ENCODE measurements at regions not wholly inside any gene's neighbourhood (a gene's known extent, or its start where the extent isn't known, plus 50 kb on each side); places are given as distances from the start of the nearest gene placed in this dataset.
"Not testable (repeated sequence)": the region's sequence is repeated elsewhere in the genome, so short reads cannot be mapped to it uniquely, and the experiment has no call there.

DNA sequence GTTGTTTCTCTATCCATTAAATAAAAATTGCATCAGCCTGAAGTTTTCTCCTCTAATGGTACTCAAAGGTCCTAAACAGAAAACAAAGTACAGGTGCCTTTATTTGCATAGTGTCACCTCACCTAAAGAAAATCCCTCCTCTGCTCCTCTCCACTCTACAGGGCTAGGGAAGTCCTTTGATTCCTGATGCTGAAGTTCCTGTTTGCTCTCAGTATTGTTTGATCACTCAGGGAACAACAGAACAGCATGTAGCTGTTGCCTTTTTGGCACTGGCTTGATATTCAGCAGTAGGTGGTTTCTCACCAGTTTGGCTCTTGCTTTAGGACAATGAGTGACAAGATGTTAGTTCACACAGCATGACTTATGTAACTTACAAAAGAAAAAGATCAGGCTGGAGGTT, 156.2 kb upstream of the SLC7A11 start:
- DNase-seq (ENCODE audit: low read depth), result no peak

DNA sequence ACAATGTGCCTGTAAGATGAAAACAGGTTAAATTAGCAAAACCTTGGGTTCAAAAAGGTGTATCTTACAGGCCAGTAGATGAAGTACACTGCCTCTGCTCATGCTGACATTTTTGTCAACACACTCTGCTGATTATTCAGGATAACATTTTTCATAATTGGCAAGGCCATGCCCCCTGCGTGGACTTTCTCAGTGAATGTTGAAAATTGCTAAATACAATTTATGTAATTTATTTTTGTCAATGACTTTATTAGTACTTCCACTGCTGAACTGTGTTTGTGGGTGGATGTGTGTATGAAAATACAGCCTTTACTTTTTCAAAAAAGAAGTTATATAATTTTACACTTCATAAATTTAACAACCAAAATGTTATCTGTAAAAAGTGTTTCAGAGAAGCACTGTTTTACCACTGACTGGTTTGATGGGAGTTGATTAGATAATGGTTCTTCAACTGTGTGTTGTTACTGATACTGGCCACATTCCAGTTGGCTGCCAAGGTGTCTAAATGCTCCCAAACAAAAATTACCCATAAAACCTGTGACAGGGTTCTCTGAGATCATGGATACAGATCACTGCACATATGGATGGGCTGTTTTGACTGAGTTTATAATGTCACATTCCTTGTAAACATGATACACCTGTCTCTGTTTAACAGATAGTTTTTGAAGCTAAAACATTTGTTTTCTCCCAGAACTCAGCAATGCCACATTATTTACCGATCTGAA, 151.9 kb upstream of the SLC7A11 start:
- DNase-seq (ENCODE audit: low read depth), result no peak

DNA sequence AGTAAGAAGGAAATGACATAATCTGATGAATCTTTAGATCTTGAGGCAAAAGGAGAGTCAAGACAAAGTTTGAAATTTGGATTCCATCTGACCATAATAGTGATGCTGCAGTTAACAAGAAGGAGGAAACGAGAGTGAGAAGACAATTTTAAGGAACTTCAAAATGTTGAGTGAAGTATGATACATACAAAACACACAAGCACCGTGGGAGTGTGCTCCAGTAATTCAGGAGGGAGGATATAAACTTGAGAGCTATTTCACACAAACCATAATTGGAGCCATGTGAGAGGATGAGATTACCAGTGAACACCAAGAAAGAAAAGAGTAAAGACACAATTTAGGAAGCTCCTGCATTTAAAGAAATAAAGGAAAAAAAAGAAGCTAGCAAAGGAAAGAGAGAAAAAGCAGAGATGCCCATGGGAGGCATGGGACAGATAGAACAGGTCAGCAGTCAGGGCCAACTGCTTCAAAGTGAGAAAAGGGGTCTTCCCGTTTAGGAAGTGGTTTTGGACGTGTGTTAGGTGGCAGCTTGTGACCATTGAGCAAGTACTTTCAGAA, 150.7 kb upstream of the SLC7A11 start:
- no peak for DNase-seq (ENCODE audit: low read depth)

DNA sequence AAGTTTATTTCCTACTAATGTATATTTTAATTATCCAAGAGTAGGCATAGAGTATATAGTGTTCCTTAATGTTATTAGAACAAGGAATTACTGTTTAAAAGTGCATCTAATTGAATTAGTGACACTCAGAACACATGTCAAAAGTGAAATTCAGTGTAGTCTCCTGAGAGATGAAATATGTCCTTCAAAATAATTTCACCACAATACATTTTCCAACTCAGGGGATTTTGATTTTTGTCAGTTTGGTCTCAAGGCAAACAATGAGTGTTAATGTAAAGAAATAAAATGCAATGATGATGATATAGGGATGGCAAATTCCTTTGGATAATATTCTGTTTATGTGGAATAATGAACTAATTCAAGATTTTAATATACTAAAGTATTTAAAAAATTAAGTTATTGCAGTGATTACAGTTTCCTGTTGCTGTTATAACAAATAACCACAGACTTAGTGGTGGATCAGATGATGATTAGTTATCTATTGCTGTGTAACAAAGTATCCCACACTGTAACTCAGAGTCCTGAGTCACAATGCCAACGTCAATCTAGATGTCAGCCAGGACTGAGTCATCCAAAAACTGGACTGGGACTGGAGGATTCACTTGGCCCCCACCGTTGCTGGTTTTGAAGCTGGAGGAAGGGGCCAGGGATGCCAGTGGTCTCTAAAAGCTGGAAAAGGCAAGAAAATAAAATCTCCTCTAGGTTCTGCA, 148.0 kb upstream of the SLC7A11 start:
- no peak for DNase-seq (ENCODE audit: low read depth)

DNA sequence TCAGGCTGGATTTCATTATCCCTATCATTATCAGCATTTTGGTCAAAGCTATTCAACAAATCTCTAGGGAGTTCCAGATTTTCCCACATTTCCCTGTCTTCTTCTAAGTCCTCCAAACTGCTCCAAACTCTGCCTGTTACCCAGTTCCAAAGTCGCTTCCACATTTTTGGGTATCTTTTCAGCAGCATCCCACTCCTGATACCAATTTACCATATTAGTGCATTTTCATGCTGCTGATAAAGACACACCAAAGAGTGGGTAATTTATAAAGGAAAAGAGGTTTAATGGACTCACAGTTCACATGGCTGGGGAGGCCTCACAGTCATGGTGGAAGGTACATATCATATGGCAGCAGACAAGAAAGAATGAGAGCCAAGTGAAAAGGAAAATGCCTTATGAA, 132.8 kb upstream of the SLC7A11 start:
- no peak for DNase-seq (ENCODE audit: low read depth)

DNA sequence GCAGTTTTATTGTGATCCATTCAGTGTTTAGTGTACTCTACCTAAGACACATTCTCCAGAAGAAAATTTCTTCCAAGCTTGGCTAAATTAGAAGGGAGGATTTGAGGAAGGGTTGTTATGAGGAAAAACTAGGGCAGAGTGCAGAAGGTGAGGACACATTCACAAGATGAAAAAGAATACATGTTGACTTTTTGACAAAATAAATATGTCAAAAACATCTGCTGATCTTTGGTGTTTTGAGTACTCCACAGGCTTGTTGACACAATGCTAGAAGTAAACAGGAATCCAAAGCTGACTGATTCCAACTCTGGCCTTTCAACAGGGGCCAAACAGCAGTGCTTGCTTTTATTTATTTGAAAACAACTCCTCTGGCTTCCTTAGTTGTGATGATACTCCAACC, 125.8 kb upstream of the SLC7A11 start:
- no peak for DNase-seq (ENCODE audit: low read depth)

DNA sequence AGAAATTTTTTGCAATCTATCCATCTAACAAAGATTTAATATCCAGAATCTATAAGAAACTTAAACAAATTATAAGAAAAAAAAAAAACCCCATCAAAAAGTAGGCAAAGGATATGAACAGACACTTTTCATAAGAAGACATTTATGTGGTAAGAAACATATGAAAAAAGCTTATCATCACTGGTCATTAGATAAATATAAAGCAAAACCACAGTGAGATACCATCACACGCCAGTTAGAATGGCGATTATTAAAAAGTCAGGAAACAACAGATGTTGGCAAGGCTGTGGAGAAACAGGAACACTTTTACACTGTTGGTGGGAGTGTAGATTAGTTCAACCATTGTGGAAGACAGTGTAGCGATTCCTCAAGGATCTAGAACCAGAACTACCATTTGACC, 110.3 kb upstream of the SLC7A11 start:
- not testable (repeated sequence) for DNase-seq (ENCODE audit: low read depth)

DNA sequence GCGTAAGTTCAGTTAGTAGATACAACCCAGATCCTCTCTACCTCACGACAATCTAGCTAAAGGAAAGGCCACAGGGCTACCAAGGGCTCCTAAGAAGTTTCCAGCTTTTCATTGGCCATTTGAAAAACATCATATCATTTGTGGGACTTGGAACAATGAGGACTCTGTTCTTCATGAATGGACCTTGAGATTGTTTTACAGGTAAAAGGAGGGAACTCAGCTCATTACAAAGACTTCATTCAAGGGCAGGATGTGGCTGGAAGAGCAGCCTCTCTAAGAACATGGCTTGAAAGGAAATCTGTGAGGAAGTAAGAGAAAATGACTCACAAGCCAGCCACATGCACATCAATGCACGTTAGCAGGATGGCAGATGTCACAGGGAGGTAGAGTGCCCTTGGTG, 105.9 kb upstream of the SLC7A11 start:
- no peak for DNase-seq (ENCODE audit: low read depth)

DNA sequence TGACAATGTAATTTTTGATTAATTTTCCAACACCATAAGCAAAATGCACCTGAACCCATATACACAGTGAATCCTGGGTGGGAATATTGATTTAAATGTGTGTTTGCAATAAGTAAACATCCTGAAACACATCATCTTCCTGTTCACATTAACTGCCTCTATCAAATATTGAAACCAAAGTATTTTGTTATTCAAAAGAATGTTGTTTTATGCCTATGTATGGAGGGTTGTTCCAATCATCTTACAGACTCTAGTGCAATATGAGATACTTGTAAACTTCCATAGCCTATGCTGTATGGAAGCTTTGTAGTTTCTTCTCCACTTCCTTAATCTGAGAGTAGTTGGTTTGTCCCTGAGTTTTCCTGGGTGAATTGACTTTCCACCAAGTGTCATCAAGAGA, 105.4 kb upstream of the SLC7A11 start:
- no peak for DNase-seq (ENCODE audit: low read depth)

DNA sequence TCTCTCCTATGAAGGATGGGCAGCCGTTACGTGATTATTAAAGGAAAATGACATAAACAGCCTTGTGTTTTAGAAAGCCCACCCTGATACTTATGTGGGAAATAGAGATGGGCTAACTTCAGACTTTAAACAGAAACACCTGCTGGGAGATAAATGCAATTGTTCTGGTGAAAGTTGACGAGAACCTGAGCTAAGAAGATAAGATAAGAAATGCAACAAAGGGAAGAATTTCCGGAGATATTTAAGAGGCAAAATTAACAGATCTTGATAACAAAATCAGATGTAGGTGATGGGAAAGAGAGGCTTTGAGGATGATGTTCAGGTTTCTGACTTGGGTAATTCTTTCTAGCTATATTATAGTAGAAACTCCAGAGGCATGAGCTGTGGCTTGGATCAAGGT, 102.7 kb upstream of the SLC7A11 start:
- no peak for DNase-seq (ENCODE audit: low read depth)

DNA sequence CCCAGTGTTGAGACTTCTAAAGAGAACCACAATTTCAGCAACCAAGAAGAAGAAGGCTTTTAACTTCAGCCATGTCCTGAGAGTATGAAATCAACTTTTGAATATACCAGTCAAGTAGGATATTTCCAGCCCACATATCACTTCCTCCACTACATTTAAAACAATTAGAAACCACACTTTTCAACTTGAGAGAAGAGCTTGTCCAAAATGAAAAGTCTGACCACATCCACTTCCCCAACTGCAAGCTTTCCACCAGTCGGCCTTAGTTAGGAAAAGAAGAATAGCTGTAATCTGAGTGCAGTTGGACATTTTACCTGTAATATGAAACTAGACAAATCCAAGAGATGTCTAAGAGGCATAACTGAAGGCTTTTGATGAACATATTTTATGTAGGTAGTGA, 101.9 kb upstream of the SLC7A11 start:
- DNase-seq (ENCODE audit: low read depth), result no peak

DNA sequence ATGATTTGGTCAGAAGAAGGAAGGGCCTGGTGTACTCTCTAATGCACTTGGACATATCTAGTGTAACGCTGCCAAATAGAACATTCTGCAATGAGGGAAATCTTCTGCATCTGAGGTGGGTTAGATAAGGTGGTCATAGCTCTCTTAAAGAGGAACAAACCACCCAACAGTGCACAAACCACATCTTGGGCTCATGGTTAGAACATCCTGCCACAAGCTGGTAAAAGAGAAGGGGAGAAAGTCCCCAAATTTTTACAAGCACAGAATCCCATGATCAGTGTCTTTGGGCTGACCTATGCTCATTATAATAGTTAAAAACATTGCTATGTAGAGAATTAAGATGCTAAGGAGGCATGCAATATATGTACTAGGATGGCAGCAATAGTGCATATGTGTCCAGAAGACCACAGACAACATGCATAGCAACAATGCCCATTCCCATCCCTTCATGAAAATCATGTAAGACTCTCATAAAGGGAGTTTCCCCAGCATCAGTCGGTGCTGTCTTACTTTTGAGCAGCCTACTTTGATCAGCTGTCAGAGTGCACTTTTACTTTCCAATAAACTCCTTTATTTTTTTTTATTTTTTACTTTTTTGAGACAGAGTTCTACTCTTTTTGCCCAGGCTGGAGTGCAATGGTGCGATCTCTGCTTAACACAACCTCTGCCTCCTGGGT, 99.7 kb upstream of the SLC7A11 start:
- DNase-seq (ENCODE audit: low read depth), result no peak

DNA sequence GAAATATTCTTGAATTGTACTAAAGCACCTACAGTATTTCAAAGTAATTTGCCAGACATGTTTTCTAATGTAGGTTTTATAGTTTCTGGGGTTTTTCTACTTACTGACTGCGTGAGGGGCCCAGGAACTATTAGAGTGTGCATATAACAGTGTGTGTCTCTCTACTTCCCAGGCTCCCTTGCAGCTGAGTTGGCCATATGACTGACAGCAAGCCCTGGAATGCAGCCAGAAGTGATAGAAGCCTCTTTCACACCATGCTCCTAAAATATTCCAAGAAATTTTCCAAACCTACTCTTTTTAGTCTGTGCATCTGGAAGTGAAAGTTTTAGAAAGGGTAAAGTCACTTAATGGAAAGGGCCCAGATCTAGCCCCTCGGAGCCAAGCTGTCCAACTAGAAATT, 96.7 kb upstream of the SLC7A11 start:
- no peak for DNase-seq (ENCODE audit: low read depth)

DNA sequence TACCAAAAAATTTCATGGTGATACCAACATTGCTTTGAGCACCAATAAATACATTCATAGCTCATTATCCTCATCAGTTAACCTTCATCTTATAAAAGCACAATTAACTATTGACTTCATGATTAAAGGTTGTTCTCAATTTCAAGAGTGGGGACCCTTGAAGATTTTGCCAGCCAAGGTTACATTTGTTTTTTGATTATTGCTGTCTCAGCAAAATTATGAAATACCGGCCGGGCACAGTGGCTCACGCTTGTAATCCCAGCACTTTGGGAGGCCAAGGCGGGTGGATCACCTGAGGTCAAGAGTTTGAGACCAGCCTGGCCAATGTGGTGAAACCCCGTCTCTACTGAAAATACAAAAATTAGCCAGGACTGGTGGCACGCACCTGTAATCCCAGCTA, 96.1 kb upstream of the SLC7A11 start:
- not testable (repeated sequence) for DNase-seq (ENCODE audit: low read depth)

DNA sequence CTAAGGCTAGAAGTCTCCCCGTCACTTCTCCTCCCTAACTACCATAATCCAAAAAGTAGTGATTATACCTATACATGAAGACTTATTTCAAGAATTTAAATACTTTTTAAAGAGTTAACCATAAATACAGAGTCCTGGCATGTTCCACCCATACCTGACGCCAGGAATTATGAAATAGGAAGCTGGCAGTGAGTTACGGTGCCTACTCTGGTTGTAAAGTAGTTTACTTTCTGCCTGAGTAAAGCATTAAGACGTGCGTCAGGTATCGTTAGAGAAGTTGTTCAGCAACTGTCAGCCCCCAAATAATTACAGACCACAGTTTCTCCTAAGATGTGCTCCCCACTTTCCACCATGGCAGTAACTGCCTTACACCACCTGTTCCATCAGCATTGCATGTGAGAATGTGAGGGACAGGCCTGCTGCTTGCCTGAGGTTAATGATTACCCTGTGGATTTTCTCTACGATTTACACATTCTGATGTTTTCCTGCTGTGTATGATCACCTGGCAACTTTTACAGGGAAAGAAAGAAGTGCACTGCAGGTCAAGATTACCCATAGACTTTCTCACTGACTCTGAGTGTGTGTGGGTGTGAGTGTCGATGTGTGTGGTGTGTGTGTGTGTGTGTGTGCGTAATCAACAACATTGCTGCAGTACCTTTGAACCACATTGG, 92.3 kb upstream of the SLC7A11 start:
- no peak for DNase-seq (ENCODE audit: low read depth)

DNA sequence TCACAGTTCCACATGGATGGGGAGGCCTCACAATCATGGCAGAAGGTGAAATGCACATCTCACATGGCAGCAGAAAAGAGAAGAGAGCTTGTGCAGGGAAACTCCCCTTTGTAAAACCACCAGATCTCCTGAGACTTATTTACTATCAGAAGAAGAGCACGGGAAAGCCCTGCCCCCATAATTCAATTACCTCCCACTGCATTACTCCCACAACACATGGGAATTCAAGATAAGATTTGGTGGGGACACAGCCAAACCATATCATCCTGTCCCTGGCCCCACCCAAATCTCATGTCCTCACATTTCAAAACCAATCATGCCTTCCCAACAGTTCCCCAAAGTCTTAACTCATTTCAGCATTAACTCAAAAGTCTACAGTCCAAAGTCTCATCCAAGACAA, 90.3 kb upstream of the SLC7A11 start:
- not testable (repeated sequence) for DNase-seq (ENCODE audit: low read depth)

DNA sequence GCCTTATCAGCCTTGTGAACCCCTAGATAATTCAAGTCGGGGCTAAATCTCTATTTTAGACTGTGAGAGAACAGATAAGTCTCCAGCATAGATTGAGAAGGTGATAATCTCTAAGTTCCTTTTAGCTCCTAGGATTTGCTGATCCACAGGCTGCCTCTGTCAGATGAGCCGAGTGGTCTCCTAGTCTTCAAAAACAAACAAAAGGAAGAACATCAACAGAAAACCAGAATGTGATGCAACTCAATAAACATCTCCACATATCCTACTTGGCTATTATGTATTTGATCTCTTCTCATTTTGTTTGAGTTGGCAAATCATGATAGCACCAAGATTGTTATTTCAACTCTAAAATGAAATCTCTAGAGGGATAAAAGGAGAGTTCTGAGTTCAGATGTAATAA, 88.4 kb upstream of the SLC7A11 start:
- DNase-seq (ENCODE audit: low read depth), result no peak

DNA sequence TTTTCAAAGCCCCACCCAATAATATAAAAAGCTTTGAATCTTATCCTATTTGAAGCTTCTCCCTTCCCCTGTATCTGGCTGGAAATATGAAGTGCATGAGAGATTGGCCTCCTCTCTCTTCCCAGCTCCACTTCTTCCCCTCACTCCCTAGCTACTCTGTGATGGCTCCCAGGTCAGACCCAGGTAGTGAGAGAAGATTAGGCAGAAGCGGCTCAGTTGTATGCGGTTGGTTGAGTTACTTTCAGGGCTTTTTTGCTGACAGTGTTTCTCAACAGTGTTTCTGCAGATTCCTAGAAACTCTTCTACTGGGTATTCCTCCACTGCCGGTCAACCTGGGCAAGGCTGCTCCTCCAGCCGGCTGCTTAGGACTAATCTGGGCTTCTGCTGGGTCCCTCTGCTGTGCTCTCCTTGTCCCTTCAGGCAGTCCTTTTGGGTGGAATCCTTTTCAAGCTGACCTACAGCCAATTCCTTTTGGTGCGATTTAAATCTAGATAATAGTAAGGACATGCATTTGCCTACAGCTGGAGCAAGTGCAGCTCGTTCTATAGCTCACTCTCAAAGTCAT, 87.4 kb upstream of the SLC7A11 start:
- DNase-seq (ENCODE audit: low read depth), result no peak

DNA sequence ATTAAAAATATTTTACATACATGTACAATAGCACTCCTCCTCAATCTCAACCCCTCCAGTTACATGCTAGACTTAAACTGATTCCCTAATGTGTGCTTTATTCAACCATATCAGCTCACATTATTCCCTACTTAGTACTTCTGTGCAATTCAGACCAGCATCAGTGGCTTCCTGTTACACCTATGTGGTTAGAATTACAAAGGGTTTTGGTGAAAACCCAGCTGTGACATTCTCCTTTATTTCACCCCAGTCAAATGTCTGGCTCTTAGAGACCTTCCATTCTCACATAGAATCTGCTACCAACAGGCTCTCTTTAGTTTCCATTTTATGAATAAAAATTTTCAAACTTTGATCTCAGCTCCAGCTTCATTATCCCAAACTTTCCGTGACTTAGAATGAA, 85.2 kb upstream of the SLC7A11 start:
- DNase-seq (ENCODE audit: low read depth), result no peak

DNA sequence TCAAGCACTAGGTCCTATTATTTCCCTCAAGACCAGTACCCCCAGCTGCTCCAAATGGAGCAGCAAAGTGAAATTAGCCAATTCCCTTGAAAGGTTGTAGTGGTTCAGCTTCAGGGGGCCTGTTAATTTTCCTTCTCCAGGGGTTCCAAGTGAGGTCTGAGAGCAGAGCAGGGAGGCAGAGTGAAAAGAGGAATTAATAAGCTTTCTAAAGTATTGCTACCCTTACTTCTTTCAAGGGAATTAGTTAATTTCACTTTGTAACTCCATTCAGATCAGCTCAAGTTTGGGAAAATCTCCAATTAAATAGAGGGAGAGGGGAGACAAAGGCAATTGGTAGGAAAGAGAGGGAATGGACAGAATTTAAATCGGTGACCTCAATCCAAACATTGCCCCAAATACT, 78.7 kb upstream of the SLC7A11 start:
- no peak for DNase-seq (ENCODE audit: low read depth)

DNA sequence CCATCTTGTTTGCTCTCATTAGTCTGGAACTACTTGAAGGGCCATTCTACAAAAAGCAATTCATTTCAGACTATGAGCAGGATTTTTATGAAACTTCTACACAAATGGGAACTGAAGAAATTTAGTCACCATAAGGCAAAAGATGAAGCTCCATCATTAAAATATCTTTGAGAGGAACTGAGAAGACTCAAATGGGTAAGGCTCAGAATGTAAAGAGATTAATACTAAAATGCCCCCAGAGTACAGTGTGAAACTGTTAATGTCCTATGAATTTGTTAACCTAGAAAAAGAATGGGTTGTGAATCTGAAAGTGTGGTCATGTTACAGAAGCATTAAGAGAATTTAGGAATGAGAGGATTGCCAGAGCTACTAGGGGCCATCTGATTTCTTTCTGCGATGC, 77.9 kb upstream of the SLC7A11 start:
- DNase-seq (ENCODE audit: low read depth), result no peak

DNA sequence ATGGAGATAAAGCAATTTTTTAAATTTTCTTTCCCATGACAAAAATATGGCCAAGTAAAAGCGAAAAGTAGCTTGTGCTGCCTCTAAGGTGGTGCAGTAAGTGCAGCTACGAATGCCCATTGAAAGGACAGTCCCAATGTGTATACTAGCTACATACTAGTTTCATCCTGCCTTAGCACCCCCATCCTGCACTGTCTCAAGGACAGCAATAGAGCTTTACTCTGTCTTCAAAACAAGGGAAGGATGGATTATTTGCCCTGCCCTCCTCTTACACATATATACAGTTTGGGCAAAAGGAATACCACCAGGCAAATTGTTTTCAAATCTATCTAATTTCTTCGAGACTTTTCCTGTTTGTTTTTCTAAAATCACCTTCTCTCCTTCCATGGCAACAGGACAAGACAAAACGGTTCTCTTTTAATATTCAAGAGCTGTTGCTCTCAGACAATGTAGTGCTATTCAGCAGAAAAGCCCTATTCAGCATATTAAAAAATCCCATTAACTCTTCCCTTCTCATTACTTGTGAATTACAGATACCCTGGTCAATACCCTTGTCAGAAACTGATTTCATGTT, 75.1 kb upstream of the SLC7A11 start:
- no peak for DNase-seq (ENCODE audit: low read depth)
